SK-N-SH treated with all-trans-retinoic acid at 6 μM for 48 hours (cell line): ENCODE measurements at regions not wholly inside any gene's neighbourhood (a gene's known extent, or its start where the extent isn't known, plus 50 kb on each side); places are given as distances from the start of the nearest gene placed in this dataset.

Source experiments
- ATAC-seq: fragments of 200-7000 bp; cut with Tn5 transposase; 3 replicates; pipeline ENCODE4 v1.9.1; 2020; ENCODE audit warnings: mild to moderate bottlenecking, moderate library complexity
- ARNTL ChIP-seq: fragments of 450-650 bp; formaldehyde crosslinking; IDR thresholded peaks from 2 replicates; pipeline ENCODE4 v1.5.0; 2020; ENCODE audit warnings: low read depth, mild to moderate bottlenecking, moderate library complexity, borderline replicate concordance
- CREB5 ChIP-seq: fragments of 250-450 bp; sonication (Bioruptor Pico); IDR thresholded peaks from 2 replicates; pipeline ENCODE4 v1.5.1; 2020; ENCODE audit warnings: low read depth, mild to moderate bottlenecking, moderate library complexity
- ESRRG ChIP-seq: fragments of 250-450 bp; sonication (Bioruptor Pico); IDR thresholded peaks from 2 replicates; pipeline ENCODE4 v1.6.1; 2021; ENCODE audit warnings: mild to moderate bottlenecking
- GLIS3 ChIP-seq: fragments of 250-450 bp; sonication (Bioruptor Pico); IDR thresholded peaks from 2 replicates; pipeline ENCODE4 v1.5.0; 2020; ENCODE audit warnings: mild to moderate bottlenecking, moderate library complexity
- ISL1 ChIP-seq: fragments of 250-450 bp; sonication (Bioruptor Pico); IDR thresholded peaks from 2 replicates; pipeline ENCODE4 v2.1.2; 2022; ENCODE audit warnings: mild to moderate bottlenecking, moderate library complexity
- OSR1 ChIP-seq: fragments of 250-450 bp; sonication (Bioruptor Pico); IDR thresholded peaks from 2 replicates; pipeline ENCODE4 v1.8.0; 2022; ENCODE audit warnings: moderate library complexity, mild to moderate bottlenecking, inconsistent platforms
- PATZ1 ChIP-seq: fragments of 250-450 bp; sonication (Bioruptor Pico); IDR thresholded peaks from 2 replicates; pipeline ENCODE4 v1.8.0; 2020; ENCODE audit warnings: mild to moderate bottlenecking, moderate library complexity, borderline replicate concordance
- TCF4 ChIP-seq: fragments of 250-450 bp; sonication (Bioruptor Pico); IDR thresholded peaks from 2 replicates; pipeline ENCODE4 v1.8.0; 2021; ENCODE audit warnings: mild to moderate bottlenecking, moderate library complexity, borderline replicate concordance
- TOX ChIP-seq: fragments of 250-450 bp; sonication (Bioruptor Pico); IDR thresholded peaks from 2 replicates; pipeline ENCODE4 v1.8.0; 2021; ENCODE audit warnings: mild to moderate bottlenecking, moderate library complexity, borderline replicate concordance
- ZC3H10 ChIP-seq: fragments of 250-450 bp; sonication (Bioruptor Pico); IDR thresholded peaks from 2 replicates; pipeline ENCODE4 v1.5.1; 2021; ENCODE audit warnings: mild to moderate bottlenecking, moderate library complexity
- ZFP30 ChIP-seq: fragments of 450-650 bp; formaldehyde crosslinking; IDR thresholded peaks from 2 replicates; pipeline ENCODE4 v1.5.0; 2022; ENCODE audit warnings: mild to moderate bottlenecking, moderate library complexity
- ZNF565 ChIP-seq: fragments of 450-650 bp; formaldehyde crosslinking; conservative IDR thresholded peaks from 2 replicates; pipeline ENCODE4 v1.5.0; 2020; ENCODE audit warnings: low read depth, mild to moderate bottlenecking, moderate library complexity
- ZNF8 ChIP-seq: fragments of 450-650 bp; formaldehyde crosslinking; IDR thresholded peaks from 2 replicates; pipeline ENCODE4 v1.5.0; 2020; ENCODE audit warnings: mild to moderate bottlenecking, moderate library complexity
- TF ChIP-seq, protein P1 (sequence below): fragments of 250-450 bp; sonication (Bioruptor Pico); IDR thresholded peaks from 2 replicates; pipeline ENCODE4 v1.5.0; 2020; ENCODE audit warnings: mild to moderate bottlenecking, moderate library complexity
- TF ChIP-seq, protein P2 (sequence below): fragments of 250-450 bp; sonication (Bioruptor Pico); IDR thresholded peaks from 2 replicates; pipeline ENCODE4 v1.5.1; 2021; ENCODE audit warnings: mild to moderate bottlenecking, moderate library complexity
- TF ChIP-seq, protein P3 (sequence below): fragments of 250-450 bp; sonication (Bioruptor Pico); IDR thresholded peaks from 2 replicates; pipeline ENCODE4 v1.8.0; 2021; ENCODE audit warnings: low read depth, mild to moderate bottlenecking, moderate library complexity, borderline replicate concordance

DNA sequence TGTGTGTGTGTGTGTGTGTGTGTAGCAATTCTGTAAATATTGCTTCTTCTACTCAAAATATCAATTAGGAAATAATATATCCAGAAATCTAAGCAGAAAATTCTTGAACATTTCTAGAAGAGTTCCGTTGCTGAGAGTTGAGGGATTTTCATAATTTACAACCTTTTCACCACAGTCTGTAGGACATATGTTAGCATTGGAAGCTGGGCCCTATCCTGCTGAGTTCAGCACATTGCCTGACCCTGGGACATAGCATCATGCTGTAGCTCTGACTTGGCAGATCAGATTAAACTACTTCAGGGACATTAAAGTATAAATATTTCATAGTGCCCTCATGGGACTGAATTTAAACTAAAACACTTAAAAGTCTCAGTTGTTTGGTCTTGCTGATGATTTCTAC lies 129.2 kb upstream of the KCNH7 start:
- TF ChIP-seq CREB5 (CRISPR knock-in tag), result no peak
- TF ChIP-seq, protein P1, sequence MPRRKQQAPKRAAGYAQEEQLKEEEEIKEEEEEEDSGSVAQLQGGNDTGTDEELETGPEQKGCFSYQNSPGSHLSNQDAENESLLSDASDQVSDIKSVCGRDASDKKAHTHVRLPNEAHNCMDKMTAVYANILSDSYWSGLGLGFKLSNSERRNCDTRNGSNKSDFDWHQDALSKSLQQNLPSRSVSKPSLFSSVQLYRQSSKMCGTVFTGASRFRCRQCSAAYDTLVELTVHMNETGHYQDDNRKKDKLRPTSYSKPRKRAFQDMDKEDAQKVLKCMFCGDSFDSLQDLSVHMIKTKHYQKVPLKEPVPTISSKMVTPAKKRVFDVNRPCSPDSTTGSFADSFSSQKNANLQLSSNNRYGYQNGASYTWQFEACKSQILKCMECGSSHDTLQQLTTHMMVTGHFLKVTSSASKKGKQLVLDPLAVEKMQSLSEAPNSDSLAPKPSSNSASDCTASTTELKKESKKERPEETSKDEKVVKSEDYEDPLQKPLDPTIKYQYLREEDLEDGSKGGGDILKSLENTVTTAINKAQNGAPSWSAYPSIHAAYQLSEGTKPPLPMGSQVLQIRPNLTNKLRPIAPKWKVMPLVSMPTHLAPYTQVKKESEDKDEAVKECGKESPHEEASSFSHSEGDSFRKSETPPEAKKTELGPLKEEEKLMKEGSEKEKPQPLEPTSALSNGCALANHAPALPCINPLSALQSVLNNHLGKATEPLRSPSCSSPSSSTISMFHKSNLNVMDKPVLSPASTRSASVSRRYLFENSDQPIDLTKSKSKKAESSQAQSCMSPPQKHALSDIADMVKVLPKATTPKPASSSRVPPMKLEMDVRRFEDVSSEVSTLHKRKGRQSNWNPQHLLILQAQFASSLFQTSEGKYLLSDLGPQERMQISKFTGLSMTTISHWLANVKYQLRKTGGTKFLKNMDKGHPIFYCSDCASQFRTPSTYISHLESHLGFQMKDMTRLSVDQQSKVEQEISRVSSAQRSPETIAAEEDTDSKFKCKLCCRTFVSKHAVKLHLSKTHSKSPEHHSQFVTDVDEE, result no peak
- no peak for ATAC-seq

DNA sequence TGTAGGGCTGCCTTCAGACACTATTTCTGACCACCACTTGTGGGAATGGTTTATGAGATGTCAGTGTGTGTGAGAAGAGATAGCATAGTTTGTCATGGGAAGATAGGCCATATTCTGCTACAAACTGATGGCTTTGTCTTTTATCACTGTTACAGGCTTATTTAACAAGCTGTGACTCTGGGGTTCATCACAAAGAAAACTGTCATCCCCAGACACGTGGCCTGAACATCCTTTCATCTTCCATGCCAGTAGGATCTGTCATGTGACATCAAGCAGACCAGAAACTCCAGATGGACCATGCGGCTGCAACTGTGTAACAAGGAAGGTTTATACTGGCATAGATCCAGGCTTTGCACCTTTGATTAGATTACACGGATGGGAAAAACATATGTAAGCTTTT lies 128.6 kb upstream of the KCNH7 start:
- ATAC-seq, result no peak
- TF ChIP-seq, protein P1, result no peak
- TF ChIP-seq, protein P2, sequence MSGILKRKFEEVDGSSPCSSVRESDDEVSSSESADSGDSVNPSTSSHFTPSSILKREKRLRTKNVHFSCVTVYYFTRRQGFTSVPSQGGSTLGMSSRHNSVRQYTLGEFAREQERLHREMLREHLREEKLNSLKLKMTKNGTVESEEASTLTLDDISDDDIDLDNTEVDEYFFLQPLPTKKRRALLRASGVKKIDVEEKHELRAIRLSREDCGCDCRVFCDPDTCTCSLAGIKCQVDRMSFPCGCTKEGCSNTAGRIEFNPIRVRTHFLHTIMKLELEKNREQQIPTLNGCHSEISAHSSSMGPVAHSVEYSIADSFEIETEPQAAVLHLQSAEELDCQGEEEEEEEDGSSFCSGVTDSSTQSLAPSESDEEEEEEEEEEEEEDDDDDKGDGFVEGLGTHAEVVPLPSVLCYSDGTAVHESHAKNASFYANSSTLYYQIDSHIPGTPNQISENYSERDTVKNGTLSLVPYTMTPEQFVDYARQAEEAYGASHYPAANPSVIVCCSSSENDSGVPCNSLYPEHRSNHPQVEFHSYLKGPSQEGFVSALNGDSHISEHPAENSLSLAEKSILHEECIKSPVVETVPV (CRISPR knock-in tag), result no peak
- TF ChIP-seq ISL1 (CRISPR knock-in tag), result no peak
- no peak for TF ChIP-seq TCF4 (CRISPR knock-in tag)
- TF ChIP-seq ARNTL (CRISPR knock-in tag), result no peak
- TF ChIP-seq ESRRG, result no peak
- no peak for TF ChIP-seq ZFP30 (CRISPR knock-in tag)
- no peak for TF ChIP-seq ZC3H10
- TF ChIP-seq, all 23 proteins: peak for 0

DNA sequence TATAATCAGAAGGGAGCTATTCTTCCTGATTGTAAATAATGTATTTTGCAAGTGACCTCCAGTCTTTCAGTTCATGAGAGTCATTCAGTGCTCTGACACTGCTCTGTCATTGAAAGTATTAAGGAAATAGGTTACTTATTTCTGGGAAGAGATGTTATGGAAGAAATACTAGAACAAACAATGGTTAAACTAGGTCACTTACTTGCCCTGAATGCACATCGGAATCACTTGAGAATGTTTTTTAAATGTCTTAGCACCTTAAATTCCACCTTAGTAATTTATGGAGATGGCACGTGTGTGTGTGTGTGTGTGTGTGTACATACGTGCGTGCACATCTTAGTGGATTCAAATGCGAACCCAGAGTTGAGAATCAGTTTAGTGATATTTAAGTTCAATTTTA lies 126.6 kb upstream of the KCNH7 start:
- TF ChIP-seq GLIS3, result no peak
- no peak for TF ChIP-seq PATZ1 (CRISPR knock-in tag)
- no peak for TF ChIP-seq ARNTL (CRISPR knock-in tag)
- no peak for TF ChIP-seq ISL1 (CRISPR knock-in tag)
- TF ChIP-seq, protein P1, result no peak
- TF ChIP-seq, protein P3, sequence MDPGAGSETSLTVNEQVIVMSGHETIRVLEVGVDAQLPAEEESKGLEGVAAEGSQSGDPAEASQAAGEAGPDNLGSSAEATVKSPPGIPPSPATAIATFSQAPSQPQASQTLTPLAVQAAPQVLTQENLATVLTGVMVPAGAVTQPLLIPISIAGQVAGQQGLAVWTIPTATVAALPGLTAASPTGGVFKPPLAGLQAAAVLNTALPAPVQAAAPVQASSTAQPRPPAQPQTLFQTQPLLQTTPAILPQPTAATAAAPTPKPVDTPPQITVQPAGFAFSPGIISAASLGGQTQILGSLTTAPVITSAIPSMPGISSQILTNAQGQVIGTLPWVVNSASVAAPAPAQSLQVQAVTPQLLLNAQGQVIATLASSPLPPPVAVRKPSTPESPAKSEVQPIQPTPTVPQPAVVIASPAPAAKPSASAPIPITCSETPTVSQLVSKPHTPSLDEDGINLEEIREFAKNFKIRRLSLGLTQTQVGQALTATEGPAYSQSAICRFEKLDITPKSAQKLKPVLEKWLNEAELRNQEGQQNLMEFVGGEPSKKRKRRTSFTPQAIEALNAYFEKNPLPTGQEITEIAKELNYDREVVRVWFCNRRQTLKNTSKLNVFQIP (CRISPR knock-in tag), result no peak
- TF ChIP-seq ZC3H10, result no peak
- TF ChIP-seq TOX (CRISPR knock-in tag), result no peak
- TF ChIP-seq, protein P2 (CRISPR knock-in tag), result no peak
- TF ChIP-seq ZNF565, result no peak
- no peak for TF ChIP-seq OSR1 (CRISPR knock-in tag)
- TF ChIP-seq ZNF8 (CRISPR knock-in tag), result no peak
- no peak for TF ChIP-seq TCF4 (CRISPR knock-in tag)
- TF ChIP-seq, all 23 proteins: peak for 0
- ATAC-seq, result no peak
